PC-9 (cell line): ENCODE measurements at regions not wholly inside any gene's neighbourhood (a gene's known extent, or its start where the extent isn't known, plus 50 kb on each side); places are given as distances from the start of the nearest gene placed in this dataset.

Experiments
- EZH2 ChIP-seq: fragments of 200-600 bp; sonication (generic); IDR thresholded peaks from 2 replicates; pipeline ENCODE4 v1.8.0; 2017; ENCODE audit warnings: antibody characterized with exemption, low read depth
- TF ChIP-seq, protein P1 (sequence below): fragments of 200-600 bp; sonication (generic); conservative IDR thresholded peaks from 2 replicates; pipeline ENCODE4 v1.6.1; 2017; ENCODE audit warnings: mixed run types, antibody characterized with exemption, mild to moderate bottlenecking, moderate library complexity

GRCh38 chr1:37262439-37263170 is 211.8 kb upstream of the ZC3H12A start:
- no peak for TF ChIP-seq EZH2
- TF ChIP-seq, protein P1, sequence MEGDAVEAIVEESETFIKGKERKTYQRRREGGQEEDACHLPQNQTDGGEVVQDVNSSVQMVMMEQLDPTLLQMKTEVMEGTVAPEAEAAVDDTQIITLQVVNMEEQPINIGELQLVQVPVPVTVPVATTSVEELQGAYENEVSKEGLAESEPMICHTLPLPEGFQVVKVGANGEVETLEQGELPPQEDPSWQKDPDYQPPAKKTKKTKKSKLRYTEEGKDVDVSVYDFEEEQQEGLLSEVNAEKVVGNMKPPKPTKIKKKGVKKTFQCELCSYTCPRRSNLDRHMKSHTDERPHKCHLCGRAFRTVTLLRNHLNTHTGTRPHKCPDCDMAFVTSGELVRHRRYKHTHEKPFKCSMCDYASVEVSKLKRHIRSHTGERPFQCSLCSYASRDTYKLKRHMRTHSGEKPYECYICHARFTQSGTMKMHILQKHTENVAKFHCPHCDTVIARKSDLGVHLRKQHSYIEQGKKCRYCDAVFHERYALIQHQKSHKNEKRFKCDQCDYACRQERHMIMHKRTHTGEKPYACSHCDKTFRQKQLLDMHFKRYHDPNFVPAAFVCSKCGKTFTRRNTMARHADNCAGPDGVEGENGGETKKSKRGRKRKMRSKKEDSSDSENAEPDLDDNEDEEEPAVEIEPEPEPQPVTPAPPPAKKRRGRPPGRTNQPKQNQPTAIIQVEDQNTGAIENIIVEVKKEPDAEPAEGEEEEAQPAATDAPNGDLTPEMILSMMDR: no peak
